ENCODE measurements at regions not wholly inside any gene's neighbourhood (a gene's known extent, or its start where the extent isn't known, plus 50 kb on each side); places are given as distances from the start of the nearest gene placed in this dataset.

GRCh38 chr5:87069311-87069710, 198.4 kb upstream of the RASA1 start:
- H3K27ac ChIP-seq = no peak overlapping the region
- no peak for TF ChIP-seq CTCF (conservative IDR thresholded peaks at IDR 0.05)

GRCh38 chr5:87069974-87070608, 197.6 kb upstream of the RASA1 start:
- TF ChIP-seq CTCF (conservative IDR thresholded peaks at IDR 0.05) = peak; percentile 69
- H3K27ac ChIP-seq = no peak overlapping the region

- no peak overlapping the region for H3K27ac ChIP-seq
- TF ChIP-seq CTCF (conservative IDR thresholded peaks at IDR 0.05) = no peak
These were observed 193.6 kb upstream of the RASA1 start for GRCh38 chr5:87074072-87074471.

GRCh38 chr5:87074934-87075541, 192.6 kb upstream of the RASA1 start:
- TF ChIP-seq CTCF (conservative IDR thresholded peaks at IDR 0.05) = no peak

GRCh38 chr5:87076411-87076810, 191.3 kb upstream of the RASA1 start:
- H3K27ac ChIP-seq = no peak overlapping the region
- no peak for TF ChIP-seq CTCF (conservative IDR thresholded peaks at IDR 0.05)

More at GRCh38 chr5:87074934-87075541, 192.6 kb upstream of the RASA1 start:
- no peak overlapping the region for H3K27ac ChIP-seq

GRCh38 chr5:87076931-87077330, 190.8 kb upstream of the RASA1 start:
- no peak for TF ChIP-seq CTCF (conservative IDR thresholded peaks at IDR 0.05)
- H3K27ac ChIP-seq = no peak overlapping the region

- no peak overlapping the region for H3K27ac ChIP-seq
- no peak for TF ChIP-seq CTCF (conservative IDR thresholded peaks at IDR 0.05)
These were observed 188.5 kb upstream of the RASA1 start for GRCh38 chr5:87079219-87079618.

Data from VCaP (cell line).